ENCODE measurements at regions not wholly inside any gene's neighbourhood (a gene's known extent, or its start where the extent isn't known, plus 50 kb on each side); places are given as distances from the start of the nearest gene placed in this dataset.

DNA sequence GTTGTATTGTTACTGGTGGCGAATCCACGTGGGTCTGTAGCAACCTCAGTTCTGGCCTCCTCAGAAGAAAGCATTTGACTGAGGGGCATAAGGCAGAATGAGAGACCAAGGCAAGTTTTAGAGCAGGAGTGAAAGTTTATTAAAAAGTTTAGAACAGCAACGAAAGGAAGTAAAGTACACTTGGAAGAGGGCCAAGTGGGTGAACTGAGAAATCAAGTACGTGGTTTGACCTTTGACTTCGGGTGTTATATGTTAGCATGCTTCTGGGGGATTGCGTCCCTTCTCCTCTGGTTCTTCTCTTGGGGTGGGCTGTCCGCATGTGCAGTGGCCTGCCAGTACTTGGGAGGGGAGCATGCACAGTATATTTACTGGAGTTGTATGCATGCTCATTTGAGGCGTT lies 232.7 kb upstream of the GATB start:
- Histone ChIP-seq H3K27ac (no peak overlapping the region), H3K4me3 (no peak overlapping the region), H3K36me3 (no peaks in the 10 kb centered on the region), H3K4me1 (peaks cover 16 to 61% (median 41%) of the 10 kb centered on the region in 10 experiments), H4K20me1 (no peaks in the 10 kb centered on the region), H3K9me3 (replicated peaks in 1 of 11) (peaks cover 4 to 41% (median 27%) of the 10 kb centered on the region in 11 experiments; a peak in 19 of 22 replicates), H3K4me2 (peak overlapping the region in 9 of 11 experiments; percentile 10 to 76 (median 69); a peak in 13 of 22 replicates), H3K9ac (no peak overlapping the region), H3K27me3 (no peaks in the 10 kb centered on the region)
- TF ChIP-seq Cebpa-rat (IDR thresholded peaks at IDR 0.05) = no peak

DNA sequence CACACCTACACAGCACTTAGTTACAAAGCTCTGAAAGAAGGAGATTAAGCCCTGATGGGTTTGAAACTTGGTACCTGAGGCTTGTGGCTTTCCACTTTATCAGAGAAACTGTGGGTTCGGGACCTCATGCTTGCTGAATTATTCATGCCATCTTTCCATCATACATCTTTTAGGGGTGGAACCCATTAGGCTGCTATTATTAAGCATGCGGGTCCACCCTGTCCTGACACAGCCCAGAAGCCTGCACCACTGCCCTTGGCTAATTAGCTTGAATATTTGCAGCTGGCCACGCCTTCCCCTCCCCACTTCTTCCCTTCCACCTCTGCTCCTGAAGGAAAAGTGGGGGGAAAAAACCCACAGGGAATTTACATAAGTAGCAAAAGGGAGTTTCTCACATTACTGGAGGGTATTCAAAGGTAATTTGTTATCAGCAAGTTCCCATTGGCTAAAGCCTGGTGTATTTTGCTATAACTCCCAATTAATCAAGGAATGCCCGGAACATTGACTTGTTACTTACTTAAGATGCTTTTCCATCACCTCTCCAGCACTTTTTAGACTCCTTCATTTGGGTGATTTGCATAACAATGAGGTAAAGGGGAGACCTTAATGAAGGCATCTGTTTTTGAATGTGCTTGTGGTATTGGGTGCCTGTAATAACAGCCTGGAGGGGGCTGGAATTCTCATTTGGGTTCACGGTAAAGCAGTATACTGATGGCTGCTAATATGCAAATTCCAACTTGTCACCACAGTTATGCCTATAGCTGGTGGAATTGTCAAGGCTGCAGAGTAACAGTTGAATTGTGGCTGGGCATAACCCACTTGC lies 231.7 kb upstream of the GATB start:
- no peaks in the 10 kb centered on the region for H3K36me3 ChIP-seq
- H4K20me1 ChIP-seq = no peaks in the 10 kb centered on the region
- no peaks in the 10 kb centered on the region for H3K27me3 ChIP-seq
- TF ChIP-seq Cebpa-rat (IDR thresholded peaks at IDR 0.05) = no peak
- H3K4me1 ChIP-seq = peaks cover 16 to 61% (median 41%) of the 10 kb centered on the region in 10 experiments
- H3K4me2 ChIP-seq = peak overlapping the region in 8 of 11 experiments; percentile 55 to 76 (median 73); a peak in 16 of 22 replicates
- no peak overlapping the region; a peak in 1 of 22 replicates for H3K27ac ChIP-seq
- H3K9me3 ChIP-seq (replicated peaks in 1 of 11) = peaks cover 4 to 49% (median 34%) of the 10 kb centered on the region in 11 experiments; a peak in 19 of 22 replicates
- H3K9ac ChIP-seq = no peak overlapping the region; a peak in 1 of 22 replicates
- H3K4me3 ChIP-seq = no peak overlapping the region

DNA sequence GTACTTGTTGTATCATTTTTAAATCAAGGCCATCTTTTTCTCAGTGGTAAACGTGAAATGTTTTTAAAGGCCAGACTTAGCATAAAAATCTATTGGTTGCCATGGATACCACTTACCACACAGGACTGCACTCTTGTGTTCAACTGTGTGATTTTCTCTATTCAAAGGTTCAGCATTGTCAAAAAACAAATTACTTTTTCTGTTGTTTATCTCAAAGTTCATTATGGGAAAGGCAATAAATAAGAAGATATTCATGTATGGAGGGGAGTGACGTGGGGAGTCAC lies 231.0 kb upstream of the GATB start:
- Histone ChIP-seq H3K9ac (peak overlapping the region in 1 of 11 experiments; percentile 19; a peak in 1 of 22 replicates), H3K4me3 (no peak overlapping the region), H4K20me1 (no peaks in the 10 kb centered on the region), H3K4me1 (peaks cover 16 to 61% (median 41%) of the 10 kb centered on the region in 10 experiments), H3K9me3 (replicated peaks in 1 of 11) (peaks cover 4 to 47% (median 37%) of the 10 kb centered on the region in 11 experiments; a peak in 19 of 22 replicates), H3K36me3 (no peaks in the 10 kb centered on the region), H3K4me2 (peak overlapping the region; percentile 55 to 76 (median 71)), H3K27ac (peak overlapping the region in 3 of 11 experiments; percentile 21 to 44 (median 33); a peak in 3 of 22 replicates), H3K27me3 (no peaks in the 10 kb centered on the region)
- no peak for TF ChIP-seq Cebpa-rat (IDR thresholded peaks at IDR 0.05)

DNA sequence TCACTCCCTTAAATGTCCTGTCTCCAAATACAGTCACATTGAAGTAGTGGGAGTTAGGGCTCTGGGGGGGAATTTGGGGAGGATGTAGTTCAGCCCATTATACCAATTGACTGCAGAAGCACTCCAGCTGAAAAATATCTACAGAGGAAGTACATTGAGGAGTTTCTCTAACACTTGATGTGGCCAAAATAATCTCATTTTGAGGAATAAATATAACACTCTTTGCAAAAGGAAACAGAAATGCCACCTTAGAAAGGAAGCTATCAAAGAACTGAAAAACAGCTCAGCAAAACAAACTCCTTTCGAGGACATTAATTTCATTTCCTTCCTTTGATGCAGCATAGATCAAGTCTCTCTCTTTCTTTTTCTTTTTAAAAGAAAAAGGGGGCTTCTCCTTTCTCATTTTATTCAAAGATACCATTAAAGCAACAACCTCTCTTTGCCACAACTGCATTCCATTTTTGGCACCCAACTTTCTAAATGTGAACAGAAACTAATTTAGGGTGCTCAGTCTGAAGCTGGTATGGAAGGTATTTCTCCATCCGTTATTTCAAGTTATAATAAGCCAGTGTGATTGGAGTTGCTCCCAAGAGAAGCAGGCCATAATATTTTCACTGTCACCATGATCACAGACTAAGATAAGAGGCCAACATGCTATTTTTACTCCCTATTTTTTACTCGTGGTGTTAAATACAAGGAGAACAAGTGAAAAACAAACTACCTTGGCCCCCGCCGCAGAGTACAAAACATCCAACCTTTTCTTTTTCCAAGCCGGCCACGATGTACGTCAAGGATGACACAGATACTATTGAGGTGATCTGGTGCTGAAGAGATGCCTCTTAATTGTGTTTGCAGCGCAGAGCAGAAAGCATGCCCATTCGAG lies 230.4 kb upstream of the GATB start:
- Histone ChIP-seq H4K20me1 (no peaks in the 10 kb centered on the region), H3K36me3 (no peaks in the 10 kb centered on the region), H3K9me3 (replicated peaks in 1 of 11) (peaks cover 4 to 49% (median 38%) of the 10 kb centered on the region in 11 experiments; a peak in 19 of 22 replicates), H3K4me1 (peaks cover 16 to 61% (median 41%) of the 10 kb centered on the region in 10 experiments), H3K27ac (peak overlapping the region in 5 of 11 experiments; percentile 13 to 44 (median 21); a peak in 7 of 22 replicates), H3K4me3 (peak overlapping the region in 3 of 10 experiments; percentile 9 to 32 (median 14); a peak in 3 of 20 replicates), H3K27me3 (no peaks in the 10 kb centered on the region), H3K9ac (peak overlapping the region in 3 of 11 experiments; percentile 12 to 22 (median 19); a peak in 4 of 22 replicates), H3K4me2 (peak overlapping the region; percentile 55 to 76 (median 71))
- no peak for TF ChIP-seq Cebpa-rat (IDR thresholded peaks at IDR 0.05)

- H4K20me1 ChIP-seq = no peaks in the 10 kb centered on the region
- H3K4me3 ChIP-seq = peak overlapping the region in 1 of 10 experiments; percentile 9; a peak in 1 of 20 replicates
- peak overlapping the region in 1 of 11 experiments; percentile 19; a peak in 1 of 22 replicates for H3K9ac ChIP-seq
- no peaks in the 10 kb centered on the region for H3K27me3 ChIP-seq
- H3K27ac ChIP-seq = peak overlapping the region in 1 of 11 experiments; percentile 33; a peak in 1 of 22 replicates
- peaks cover 16 to 61% (median 41%) of the 10 kb centered on the region in 10 experiments for H3K4me1 ChIP-seq
- no peaks in the 10 kb centered on the region for H3K36me3 ChIP-seq
- TF ChIP-seq Cebpa-rat (IDR thresholded peaks at IDR 0.05) = no peak
- H3K4me2 ChIP-seq = peak overlapping the region in 10 of 11 experiments; percentile 55 to 76 (median 72); a peak in 20 of 22 replicates
- peaks cover 4 to 52% (median 35%) of the 10 kb centered on the region in 11 experiments; a peak in 19 of 22 replicates for H3K9me3 ChIP-seq (replicated peaks in 1 of 11)
Observed at GRCh38 chr4:151990201-151990600, 229.4 kb upstream of the GATB start.

- H3K27me3 ChIP-seq = no peaks in the 10 kb centered on the region
- TF ChIP-seq Cebpa-rat (IDR thresholded peaks at IDR 0.05) = no peak
- H3K9ac ChIP-seq = no peak overlapping the region
- H3K4me3 ChIP-seq = no peak overlapping the region
- H3K4me1 ChIP-seq = peaks cover 16 to 48% (median 38%) of the 10 kb centered on the region in 10 experiments
- no peaks in the 10 kb centered on the region for H4K20me1 ChIP-seq
- no peaks in the 10 kb centered on the region for H3K36me3 ChIP-seq
- H3K27ac ChIP-seq = no peak overlapping the region
- peak overlapping the region in 1 of 11 experiments; percentile 73; a peak in 1 of 22 replicates for H3K4me2 ChIP-seq
- H3K9me3 ChIP-seq (replicated peaks in 1 of 11) = peaks cover 0 to 44% (median 19%) of the 10 kb centered on the region in 11 experiments; a peak in 15 of 22 replicates
Observed at GRCh38 chr4:151988591-151988990, 227.8 kb upstream of the GATB start.

DNA sequence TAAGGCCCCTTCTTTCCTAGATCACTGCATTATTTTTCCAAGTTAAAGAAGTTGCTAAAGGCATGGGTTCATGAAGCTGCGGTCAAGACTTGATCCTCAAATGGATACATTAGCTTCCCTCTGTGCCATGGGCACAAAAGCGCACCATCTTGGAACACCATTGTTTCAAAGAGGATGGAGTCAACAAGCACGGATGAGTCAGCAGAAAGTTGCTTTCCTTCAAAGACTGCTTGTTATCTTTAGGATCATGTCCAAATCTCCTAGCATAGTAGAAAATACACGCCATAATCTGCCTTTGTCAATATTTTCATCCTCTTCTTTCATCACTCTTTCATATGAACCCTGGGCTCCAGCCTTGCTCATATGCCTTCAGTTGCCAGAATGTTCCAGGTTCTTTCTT lies 226.8 kb upstream of the GATB start:
- no peaks in the 10 kb centered on the region for H3K36me3 ChIP-seq
- no peak for TF ChIP-seq Cebpa-rat (IDR thresholded peaks at IDR 0.05)
- H4K20me1 ChIP-seq = no peaks in the 10 kb centered on the region
- no peak overlapping the region for H3K4me2 ChIP-seq
- H3K9ac ChIP-seq = no peak overlapping the region
- no peaks in the 10 kb centered on the region for H3K27me3 ChIP-seq
- H3K9me3 ChIP-seq (replicated peaks in 1 of 11) = peaks cover 0 to 39% (median 18%) of the 10 kb centered on the region in 11 experiments; a peak in 14 of 22 replicates
- no peak overlapping the region for H3K4me3 ChIP-seq
- H3K27ac ChIP-seq = no peak overlapping the region
- H3K4me1 ChIP-seq = peaks cover 16 to 38% (median 28%) of the 10 kb centered on the region in 10 experiments

DNA sequence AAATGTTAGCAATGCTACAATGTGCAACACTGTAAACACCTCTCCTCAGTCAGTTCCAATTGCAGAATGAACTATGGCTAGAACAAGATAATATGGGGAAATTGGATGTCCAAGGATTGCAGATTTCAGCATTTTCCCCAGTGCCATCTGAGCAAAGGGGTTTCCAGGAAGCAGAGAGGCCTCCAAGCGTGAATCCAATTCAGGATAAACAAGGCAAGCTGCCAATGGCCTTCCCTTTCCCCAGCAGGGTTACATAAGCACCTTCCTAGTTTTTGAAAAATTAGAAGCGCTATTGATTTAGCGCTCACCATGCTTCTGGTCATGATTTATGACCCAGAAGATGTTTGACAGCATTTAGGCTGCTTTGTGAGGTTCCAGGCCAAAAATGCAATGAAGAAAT lies 223.0 kb upstream of the GATB start:
- H3K27me3 ChIP-seq = no peaks in the 10 kb centered on the region; a peak in 1 of 22 replicates
- TF ChIP-seq Cebpa-rat (IDR thresholded peaks at IDR 0.05) = no peak

More for the DNA sequence above, 223.0 kb upstream of the GATB start:
- Histone ChIP-seq H4K20me1 (no peaks in the 10 kb centered on the region), H3K4me3 (no peak overlapping the region), H3K9me3 (replicated peaks in 1 of 11) (peaks cover 18 to 47% (median 28%) of the 10 kb centered on the region in 11 experiments), H3K27ac (no peak overlapping the region), H3K4me1 (peaks cover 0 to under 1% (median 0%) of the 10 kb centered on the region in 10 experiments; a peak in 3 of 20 replicates), H3K36me3 (peaks cover 0 to 4% (median 0%) of the 10 kb centered on the region in 11 experiments; a peak in 1 of 22 replicates), H3K9ac (no peak overlapping the region), H3K4me2 (no peak overlapping the region)
